Keratinocyte (primary cell): ENCODE measurements at regions not wholly inside any gene's neighbourhood (a gene's known extent, or its start where the extent isn't known, plus 50 kb on each side); places are given as distances from the start of the nearest gene placed in this dataset.

Experiments
- DNase-seq: peaks from one replicate; pipeline ENCODE4 v3.0.0-alpha.2; 2011; ENCODE audit warnings: low read depth, missing footprints, low spot score
- FAIRE-seq: peaks from 2 replicates; lab custom pipeline; 2011; peaks lifted over from hg19 to GRCh38; lab: Jason Lieb, UNC
- H2AFZ ChIP-seq: 2 replicates; pipeline ENCODE4 v1.6.0; 2012; ENCODE audit warnings: low read length, control low read depth, inconsistent platforms; ENCODE audit not compliant: control insufficient read depth
- H3K27ac ChIP-seq: 2 replicates; pipeline ENCODE4 v1.5.1; 2011; ENCODE audit warnings: low read length; ENCODE audit not compliant: control insufficient read depth, insufficient read depth
- H3K27me3 ChIP-seq: 3 replicates; pipeline ENCODE4 v1.6.0; 2011; ENCODE audit warnings: low read length; ENCODE audit not compliant: control insufficient read depth, insufficient read depth; ENCODE audit errors: extremely low read depth
- H3K36me3 ChIP-seq, 2 experiments: 2 replicates in 1 of 2; 3 replicates in 1 of 2; pipeline ENCODE4 v1.5.1; 2011; ENCODE audit warnings: low read length in 2 of 2, mild to moderate bottlenecking in 1 of 2; ENCODE audit not compliant: control insufficient read depth in 2 of 2, insufficient read depth in 2 of 2; ENCODE audit errors: extremely low read depth in 1 of 2
- H3K4me1 ChIP-seq: 3 replicates; pipeline ENCODE4 v1.5.1; 2011; ENCODE audit warnings: low read length; ENCODE audit not compliant: control insufficient read depth, insufficient read depth; ENCODE audit errors: extremely low read depth
- H3K4me2 ChIP-seq: 3 replicates; pipeline ENCODE4 v1.6.0; 2011; ENCODE audit warnings: low read depth, low read length; ENCODE audit not compliant: control insufficient read depth, insufficient read depth; ENCODE audit errors: extremely low read depth
- H3K4me3 ChIP-seq, 3 experiments: fragments of 200-600 bp in 1 of 3; sonication (generic) in 1 of 3; 2 replicates in 2 of 3; 3 replicates in 1 of 3; pipeline ENCODE4 v1.5.1; 2011 to 2016; ENCODE audit warnings: low read length in 3 of 3, mild to moderate bottlenecking in 3 of 3, control low read depth in 2 of 3, inconsistent platforms in 1 of 3, low read depth in 1 of 3, mixed read lengths in 1 of 3, mixed run types in 1 of 3, moderate library complexity in 1 of 3; ENCODE audit not compliant: control insufficient read depth in 2 of 3, insufficient read depth in 2 of 3; ENCODE audit errors: extremely low read depth in 1 of 3
- H3K79me2 ChIP-seq: 2 replicates; pipeline ENCODE4 v1.6.0; 2012; ENCODE audit warnings: low read length; ENCODE audit not compliant: control insufficient read depth, insufficient read depth
- H3K9ac ChIP-seq: 3 replicates; pipeline ENCODE4 v1.6.0; 2011; ENCODE audit warnings: low read length; ENCODE audit not compliant: control insufficient read depth, insufficient read depth; ENCODE audit errors: extremely low read depth
- H3K9me1 ChIP-seq: 3 replicates; pipeline ENCODE4 v1.6.0; 2011; ENCODE audit warnings: low read length; ENCODE audit not compliant: control insufficient read depth, insufficient read depth; ENCODE audit errors: extremely low read depth
- H3K9me3 ChIP-seq: 2 replicates; pipeline ENCODE4 v1.5.1; 2012; ENCODE audit warnings: low read depth, low read length; ENCODE audit not compliant: control insufficient read depth
- H4K20me1 ChIP-seq: 3 replicates; pipeline ENCODE4 v1.6.0; 2011; ENCODE audit warnings: low read length; ENCODE audit not compliant: control insufficient read depth, insufficient read depth; ENCODE audit errors: extremely low read depth
- CTCF ChIP-seq, 3 experiments: IDR thresholded peaks in 1 of 3; conservative IDR thresholded peaks in 1 of 3; optimal IDR thresholded peaks in 1 of 3; 2 replicates in 2 of 3; 3 replicates in 1 of 3; pipeline versions ENCODE3 to v1.5.1; 2011; ENCODE audit warnings: low read length in 3 of 3, mild to moderate bottlenecking in 3 of 3, moderate library complexity in 2 of 3, control low read depth in 1 of 3, inconsistent platforms in 1 of 3; ENCODE audit not compliant: insufficient read depth in 2 of 3; ENCODE audit errors: extremely low read depth in 1 of 3
- EZH2 ChIP-seq: IDR thresholded peaks from one replicate; pipeline ENCODE4 v1.6.1; 2012; ENCODE audit warnings: inconsistent platforms, mild to moderate bottlenecking, low read length, moderate library complexity
- dilution Hi-C: fragments of 300-500 bp; cut with MboI; formaldehyde crosslinking; loops from one replicate; pipeline ENCODE4 v1.7.0; 2020; ENCODE audit warnings: low sequenced_read_pairs; ENCODE audit not compliant: extremely low pct_ligation_motif_present

GRCh38 chr6:814378-815347 lies 121.7 kb upstream of the EXOC2 start:
- no peak for FAIRE-seq

GRCh38 chr6:811831-812230 lies 118.9 kb upstream of the EXOC2 start:
- FAIRE-seq, result no peak
- Histone ChIP-seq H3K79me2 (no peaks in the 10 kb centered on the region), H3K4me2 (no peak overlapping the region), H3K27ac (no peak overlapping the region), H3K9me1 (no peaks in the 10 kb centered on the region), H3K36me3 (no peaks in the 10 kb centered on the region), H2AFZ (no peak overlapping the region), H3K9me3 (no peaks in the 10 kb centered on the region), H3K27me3 (no peaks in the 10 kb centered on the region), H3K9ac (no peak overlapping the region), H3K4me3 (no peak overlapping the region), H4K20me1 (no peaks in the 10 kb centered on the region), H3K4me1 (no peaks in the 10 kb centered on the region)
- no peak for TF ChIP-seq CTCF (optimal IDR thresholded peaks at IDR 0.05 in 1 of 3, IDR thresholded peaks at IDR 0.05 in 1 of 3, conservative IDR thresholded peaks at IDR 0.05 in 1 of 3; ENCODE audit: extremely low read depth in 1 of 3, insufficient read depth in 2 of 3, low read length in 3 of 3)
- dilution Hi-C loops, result no loop called here
- no peak for DNase-seq

More at GRCh38 chr6:814378-815347, 121.7 kb upstream of the EXOC2 start:
- no peak overlapping the region for H3K27ac ChIP-seq
- no peaks in the 10 kb centered on the region for H3K9me3 ChIP-seq
- H3K4me2 ChIP-seq, result no peak overlapping the region
- no peaks in the 10 kb centered on the region for H3K27me3 ChIP-seq
- no peak for TF ChIP-seq CTCF (optimal IDR thresholded peaks at IDR 0.05 in 1 of 3, IDR thresholded peaks at IDR 0.05 in 1 of 3, conservative IDR thresholded peaks at IDR 0.05 in 1 of 3; ENCODE audit: extremely low read depth in 1 of 3, insufficient read depth in 2 of 3, low read length in 3 of 3)
- no peak for TF ChIP-seq EZH2
- H3K4me1 ChIP-seq, result no peaks in the 10 kb centered on the region
- no peak for DNase-seq
- H3K9ac ChIP-seq, result no peak overlapping the region
- H4K20me1 ChIP-seq, result no peaks in the 10 kb centered on the region
- H3K79me2 ChIP-seq, result no peaks in the 10 kb centered on the region
- H3K9me1 ChIP-seq, result no peaks in the 10 kb centered on the region
- no peaks in the 10 kb centered on the region for H3K36me3 ChIP-seq
- dilution Hi-C loops, result no loop called here
- no peak overlapping the region for H3K4me3 ChIP-seq
- H2AFZ ChIP-seq, result no peak overlapping the region
